Smooth muscle cell of the brain vasculature (primary cell): ENCODE measurements at regions not wholly inside any gene's neighbourhood (a gene's known extent, or its start where the extent isn't known, plus 50 kb on each side); places are given as distances from the start of the nearest gene placed in this dataset.

Experiments
- DNase-seq: peaks from one replicate; pipeline ENCODE4 v3.0.0-alpha.2; 2012; ENCODE audit warnings: low read depth, low spot score

DNA sequence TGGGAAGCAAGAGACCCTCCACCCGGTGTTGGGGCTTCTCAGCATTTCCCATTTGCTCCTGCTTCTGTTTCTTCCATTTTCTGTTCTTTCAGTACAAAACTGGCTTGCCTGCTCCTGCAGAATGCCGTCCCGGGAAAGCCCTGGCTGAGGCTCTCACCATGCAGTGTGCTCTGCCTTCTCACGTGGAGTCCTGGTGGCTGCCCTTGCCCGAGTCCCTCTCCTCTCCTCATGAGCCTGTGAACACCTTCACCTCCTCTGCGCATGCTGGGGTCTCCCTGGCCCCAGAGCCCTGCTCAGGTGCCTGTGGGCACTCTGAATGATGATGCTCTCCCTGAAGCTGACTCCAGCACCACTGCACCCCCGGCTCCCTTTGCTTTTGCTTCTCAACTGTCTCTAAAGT lies 752.0 kb downstream of the QKI start:
- no peak for DNase-seq

DNA sequence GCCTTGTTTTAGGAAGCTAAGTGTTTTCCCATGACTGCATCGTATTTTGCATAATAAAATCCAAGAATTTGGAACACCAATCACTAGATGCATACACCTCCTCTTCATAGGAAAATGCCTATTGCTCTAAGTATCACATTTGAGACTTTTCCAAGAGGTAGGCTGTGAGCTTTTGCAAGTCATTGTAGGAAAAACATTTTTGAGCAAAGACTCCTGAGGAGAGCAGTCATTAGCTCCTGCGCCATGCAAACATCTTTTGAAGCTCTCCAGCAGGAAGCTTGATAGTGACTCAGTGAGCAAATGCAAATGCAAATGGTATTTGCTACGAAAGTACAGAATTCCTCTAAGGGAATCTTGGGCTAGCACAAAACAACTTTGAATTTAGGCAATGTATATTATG lies 750.4 kb downstream of the QKI start:
- no peak for DNase-seq

DNA sequence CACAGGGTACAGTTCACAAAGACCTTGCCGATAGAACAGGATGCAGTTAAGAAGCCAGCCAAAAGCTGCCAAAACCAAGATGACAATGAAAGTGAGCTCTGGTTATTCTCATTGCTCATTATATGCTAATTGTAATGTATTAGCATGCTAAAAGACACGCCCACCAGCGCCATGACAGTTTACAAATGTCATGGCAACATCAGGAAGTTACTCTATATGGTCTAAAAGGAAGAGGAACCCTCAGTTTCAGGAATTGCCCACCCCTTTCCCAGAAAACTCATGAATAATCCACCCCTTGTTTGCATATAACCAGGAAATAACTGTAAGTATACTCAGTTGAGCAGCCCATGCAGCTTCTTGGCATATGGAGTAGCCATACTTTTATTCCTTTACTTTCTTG lies 748.7 kb downstream of the QKI start:
- DNase-seq, result no peak

DNA sequence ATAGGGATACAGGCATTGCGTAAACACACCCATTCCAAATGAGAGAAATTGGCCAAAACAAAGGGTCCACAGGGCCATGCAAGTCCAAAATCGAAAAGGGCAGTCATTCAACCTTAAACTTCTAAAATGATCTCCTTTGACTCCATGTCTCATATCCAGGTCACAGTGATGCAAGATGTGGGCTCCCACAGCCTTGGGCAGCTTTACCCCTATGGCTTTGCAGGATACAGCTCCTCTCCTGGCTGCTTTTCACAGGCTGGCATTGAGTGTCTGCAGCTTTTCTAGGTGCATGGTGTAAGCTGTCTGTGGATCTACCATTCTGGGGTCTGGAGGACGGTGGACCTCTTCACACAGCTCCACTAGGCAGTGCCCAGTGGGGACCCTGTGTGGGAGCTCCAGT lies 744.5 kb downstream of the QKI start:
- no peak for DNase-seq

DNA sequence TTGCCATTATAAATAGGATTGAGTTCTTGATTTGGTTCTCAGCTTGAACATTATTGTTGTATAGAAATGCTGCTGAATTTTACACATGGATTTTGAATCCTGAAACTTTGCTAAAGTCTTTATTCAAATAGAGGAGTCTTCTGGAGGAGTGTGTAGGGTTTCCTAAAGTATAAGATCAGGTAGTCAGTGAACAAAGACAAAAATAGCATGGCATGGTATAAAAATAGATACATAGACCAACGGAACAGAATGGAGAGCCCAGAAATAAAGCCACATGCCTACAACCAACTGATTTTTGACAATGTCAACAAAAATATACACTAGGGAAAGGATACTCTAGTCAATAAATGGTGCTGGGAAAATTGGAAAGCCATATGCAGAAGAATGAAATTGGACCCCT lies 740.1 kb downstream of the QKI start:
- DNase-seq, result no peak

DNA sequence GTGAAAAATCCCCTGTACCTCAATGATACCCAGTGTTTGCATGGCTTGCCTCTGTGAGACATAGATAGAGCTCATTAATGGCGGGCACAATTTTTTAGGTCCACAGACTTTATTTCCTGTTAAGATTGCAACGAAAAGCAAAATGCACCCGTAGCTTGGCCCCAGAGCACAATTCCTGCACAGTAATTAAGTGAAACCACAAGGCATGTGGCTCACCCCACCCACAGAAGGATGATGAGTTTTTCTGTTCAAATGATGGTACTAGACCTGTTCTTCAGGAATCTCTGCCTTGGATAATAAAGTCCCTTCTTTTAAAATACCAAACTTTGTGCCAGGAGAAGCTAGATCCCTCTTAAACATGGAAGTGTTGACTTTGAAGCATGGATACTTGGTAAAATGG lies 738.1 kb downstream of the QKI start:
- DNase-seq, result no peak

DNA sequence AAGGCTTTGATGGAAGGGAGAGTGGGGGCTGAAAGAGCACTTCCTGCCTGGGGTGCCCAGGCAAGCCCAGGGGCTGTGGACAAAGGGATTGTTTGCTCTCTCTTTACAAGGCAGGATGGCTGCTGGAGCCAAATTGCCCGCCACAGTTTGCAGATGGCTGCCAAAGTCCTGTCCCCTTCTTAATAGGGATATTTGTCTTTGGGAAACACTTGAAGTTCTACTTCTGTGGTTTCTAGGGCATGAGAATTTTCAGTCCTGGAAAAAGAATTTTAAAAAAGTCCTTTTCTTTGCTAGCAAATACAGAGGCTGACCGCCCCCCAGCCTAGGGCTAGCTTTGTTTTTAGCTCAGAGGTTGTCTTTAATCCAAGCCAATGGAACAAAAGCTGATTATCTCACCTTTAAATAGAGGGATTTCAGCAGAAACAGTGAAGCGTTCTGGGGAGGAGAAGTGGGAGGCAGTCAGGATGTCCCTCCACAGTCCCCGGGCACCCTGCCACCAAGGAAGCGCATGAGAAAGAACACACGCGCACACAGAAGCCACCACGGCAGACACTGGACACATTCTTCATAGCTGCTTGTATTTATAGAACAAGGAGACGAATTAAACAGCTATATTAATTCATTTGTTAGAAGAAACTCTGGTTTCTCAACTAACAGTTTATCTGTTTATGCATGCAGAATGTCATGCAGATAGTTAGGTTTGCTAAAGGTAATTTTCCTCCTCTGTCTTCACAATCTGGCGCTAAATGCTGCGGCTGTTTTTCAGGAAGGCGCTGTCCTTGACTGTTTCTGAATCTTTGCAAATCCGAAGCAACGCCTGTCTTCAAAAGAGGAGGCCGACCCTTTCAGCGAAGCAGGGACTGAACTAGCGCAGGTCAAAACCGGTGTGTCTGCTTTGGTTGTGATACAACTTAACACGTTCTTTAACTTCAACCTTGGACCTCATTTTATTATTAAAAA lies 736.9 kb downstream of the QKI start:
- DNase-seq, result no peak

DNA sequence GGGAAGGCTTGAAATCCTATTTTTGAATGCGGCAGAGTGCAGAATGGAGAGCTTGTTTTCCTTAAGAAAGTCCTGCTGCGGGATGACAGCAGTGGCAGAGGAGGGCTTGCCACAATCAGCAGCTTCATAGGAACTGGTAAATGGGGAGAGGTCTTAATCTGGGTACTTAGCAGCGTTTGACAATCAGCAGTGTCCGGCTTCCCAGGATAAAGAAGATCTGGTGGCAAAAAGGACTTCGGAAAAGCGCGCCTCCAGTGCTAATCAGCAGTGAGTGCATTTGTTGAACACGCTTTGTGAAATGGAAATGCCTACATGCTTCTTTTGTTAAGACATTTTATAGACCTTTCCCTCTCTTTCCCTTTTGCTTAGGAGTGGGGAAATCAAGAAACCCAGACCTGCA lies 735.7 kb downstream of the QKI start:
- no peak for DNase-seq

DNA sequence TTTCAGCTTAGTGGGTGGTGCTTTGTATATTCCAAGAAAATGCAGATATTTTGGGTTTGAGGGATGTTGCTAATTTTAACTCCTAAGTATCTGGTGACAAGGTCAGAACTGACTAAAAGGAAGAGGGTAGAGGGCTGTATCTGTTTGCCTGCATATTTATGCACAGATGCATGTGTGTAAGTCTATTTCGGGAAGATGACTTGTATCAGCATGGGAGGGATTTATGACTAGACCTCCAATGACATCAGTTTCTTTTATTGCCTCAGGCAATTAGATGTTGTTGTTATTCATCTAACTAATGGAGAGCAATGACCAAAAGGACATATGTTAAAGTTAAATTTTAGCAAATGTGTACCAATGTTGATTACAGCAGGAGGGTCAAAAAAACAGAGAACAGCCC lies 734.3 kb downstream of the QKI start:
- no peak for DNase-seq

DNA sequence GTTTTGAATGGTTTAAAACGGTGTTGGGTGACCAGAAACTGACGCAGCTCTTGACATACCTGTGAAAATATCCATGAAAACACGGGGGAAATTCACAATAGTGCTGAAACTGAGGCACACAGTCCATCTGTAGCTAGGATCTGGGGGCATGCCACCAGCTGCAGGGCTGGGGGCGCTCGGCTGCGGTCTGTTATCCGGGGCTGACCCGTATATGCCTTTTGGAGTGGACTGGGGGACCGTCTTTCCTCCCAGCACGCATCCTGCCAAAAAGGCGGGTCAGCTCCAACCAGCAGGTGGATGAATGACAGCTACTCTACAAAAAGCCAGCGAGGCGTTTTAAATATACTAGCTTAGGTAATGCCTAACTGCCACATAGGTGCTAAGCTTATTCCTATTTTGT lies 729.8 kb downstream of the QKI start:
- DNase-seq, result no peak

DNA sequence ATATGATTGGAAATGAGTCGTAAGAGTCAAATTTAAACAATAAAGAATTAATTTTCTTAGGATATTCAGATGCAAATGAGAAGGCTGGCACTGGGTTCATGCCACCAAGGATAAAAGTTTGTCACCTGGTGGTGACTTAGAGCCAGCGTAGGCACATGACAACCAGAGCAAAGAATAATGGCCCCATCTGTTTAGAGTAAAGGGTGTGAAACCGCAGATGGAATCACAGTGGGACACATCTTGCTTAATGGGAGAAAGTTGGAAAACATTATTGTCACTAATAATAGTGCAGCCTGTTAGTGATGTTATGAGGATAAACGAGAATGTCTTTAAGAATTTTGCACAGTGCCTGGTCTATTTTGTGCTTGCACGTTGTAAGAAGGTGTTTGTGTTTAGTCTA lies 727.8 kb downstream of the QKI start:
- no peak for DNase-seq

DNA sequence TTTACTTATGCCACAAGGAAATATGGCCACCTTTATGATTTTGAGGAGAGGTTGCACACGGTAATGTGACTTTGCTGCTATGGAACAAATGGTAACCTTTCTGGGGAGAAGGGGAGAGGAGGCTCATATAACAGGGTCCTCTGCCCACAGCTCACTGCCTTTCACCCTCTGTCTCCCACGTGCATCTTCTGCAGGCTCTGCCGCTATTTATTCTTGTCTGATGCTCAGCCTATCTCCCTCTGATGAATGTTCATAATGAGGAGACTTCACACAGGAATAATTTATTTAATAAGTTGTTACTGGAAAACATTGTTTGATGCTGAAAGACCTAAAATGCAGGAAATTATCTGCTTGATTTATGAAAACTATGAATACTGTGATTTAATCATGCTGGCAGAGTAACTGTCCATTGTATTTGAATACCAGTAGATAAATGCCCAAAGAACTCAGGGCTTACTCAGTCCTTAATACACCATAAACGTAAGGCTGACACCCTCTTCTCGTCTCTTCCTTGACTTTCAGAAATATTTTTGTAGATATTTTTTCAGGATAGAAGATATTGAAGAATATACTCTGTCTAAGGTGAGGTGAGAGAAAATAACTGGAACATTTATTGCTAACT lies 721.1 kb downstream of the QKI start:
- DNase-seq, result no peak

DNA sequence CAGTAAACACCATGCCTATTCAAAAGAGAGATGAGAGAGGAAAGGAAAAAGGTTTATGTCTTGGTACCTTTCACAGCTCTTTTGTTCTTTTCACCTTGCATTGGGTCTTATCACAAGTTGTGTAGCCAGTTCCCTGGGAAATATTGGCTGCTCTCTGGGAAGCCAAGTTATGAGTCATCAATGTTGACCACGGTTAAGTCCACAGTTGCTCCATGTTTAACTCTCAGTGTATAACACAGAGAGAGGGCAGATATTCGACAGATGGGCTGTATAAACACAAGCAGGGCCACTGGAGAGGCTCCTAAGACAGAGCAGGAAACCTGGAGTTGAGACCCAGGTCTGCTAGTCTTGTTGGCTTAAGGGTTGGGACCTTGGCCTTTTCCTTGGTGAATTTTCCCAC lies 718.6 kb downstream of the QKI start:
- DNase-seq, result no peak

DNA sequence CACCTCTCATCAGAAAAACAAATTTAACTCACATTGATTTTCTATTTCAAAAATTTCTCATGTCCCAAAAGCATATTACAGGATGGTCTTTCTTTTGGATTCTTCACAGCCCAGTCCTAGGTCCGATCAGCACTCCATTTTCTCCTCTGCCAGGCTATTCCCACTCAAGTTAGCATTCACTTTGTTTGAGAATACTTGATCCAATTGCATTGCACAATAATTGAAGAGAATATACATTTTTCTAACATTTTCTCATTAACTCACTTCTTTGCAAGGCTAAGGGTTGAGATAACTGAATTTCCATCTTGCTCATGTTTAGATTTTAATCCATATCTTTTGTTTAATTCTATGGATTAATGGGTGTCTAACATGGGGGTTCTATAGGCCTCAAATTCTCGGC lies 716.1 kb downstream of the QKI start:
- DNase-seq, result no peak

DNA sequence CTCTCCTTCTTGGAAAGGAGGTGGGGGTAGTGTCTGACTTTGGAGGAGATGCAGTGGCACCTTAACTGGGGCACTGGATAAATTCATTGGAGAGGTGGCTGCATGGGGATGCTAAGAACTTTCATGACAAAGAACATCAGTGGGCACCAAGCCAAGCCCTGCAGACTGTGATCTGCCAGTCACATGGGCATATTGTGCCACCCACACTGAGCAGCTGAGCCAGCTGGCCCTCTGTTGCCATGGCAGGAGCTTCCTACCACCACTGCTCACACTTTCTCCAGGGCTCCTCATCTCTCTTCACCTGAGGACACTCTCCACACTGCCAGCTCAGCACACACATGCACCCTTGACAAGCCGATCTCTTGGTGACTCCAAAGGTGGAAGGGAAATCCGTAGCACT lies 715.6 kb downstream of the QKI start:
- DNase-seq, result no peak

DNA sequence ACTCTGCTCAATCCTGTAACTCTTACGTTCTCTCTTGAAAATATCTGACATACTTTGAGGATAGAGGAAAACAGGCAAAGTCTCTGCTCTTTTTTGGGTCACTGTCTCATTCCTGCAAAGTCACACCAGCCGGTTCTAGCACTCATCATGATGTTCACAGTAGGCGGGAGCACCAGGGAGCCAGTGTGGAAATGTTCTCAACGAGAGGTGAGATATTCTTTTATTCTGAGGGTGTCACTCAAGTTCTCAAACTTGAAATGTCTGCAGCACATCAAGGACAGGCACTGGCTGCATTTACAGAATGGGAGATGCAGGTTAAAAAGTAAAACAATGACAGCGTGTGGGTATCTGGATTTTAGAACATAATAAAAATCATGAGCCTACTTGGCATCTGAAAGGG lies 714.7 kb downstream of the QKI start:
- no peak for DNase-seq

DNA sequence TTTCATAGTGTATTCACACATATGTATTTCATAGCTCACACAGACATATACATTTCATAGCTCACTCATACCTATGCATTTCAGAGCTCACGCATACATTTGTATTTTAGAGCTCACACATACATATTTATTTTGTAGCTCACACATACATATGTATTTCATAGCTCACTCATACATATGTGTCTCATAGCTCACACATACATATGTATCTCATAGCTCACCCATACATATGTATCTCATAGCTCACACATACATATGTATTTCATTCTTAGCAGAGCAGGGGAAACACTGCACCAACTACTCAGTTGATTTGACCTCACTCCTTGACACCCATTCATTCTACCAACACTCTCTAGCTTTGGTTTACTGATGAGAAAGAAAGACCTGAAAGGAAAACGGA lies 713.6 kb downstream of the QKI start:
- no peak for DNase-seq

DNA sequence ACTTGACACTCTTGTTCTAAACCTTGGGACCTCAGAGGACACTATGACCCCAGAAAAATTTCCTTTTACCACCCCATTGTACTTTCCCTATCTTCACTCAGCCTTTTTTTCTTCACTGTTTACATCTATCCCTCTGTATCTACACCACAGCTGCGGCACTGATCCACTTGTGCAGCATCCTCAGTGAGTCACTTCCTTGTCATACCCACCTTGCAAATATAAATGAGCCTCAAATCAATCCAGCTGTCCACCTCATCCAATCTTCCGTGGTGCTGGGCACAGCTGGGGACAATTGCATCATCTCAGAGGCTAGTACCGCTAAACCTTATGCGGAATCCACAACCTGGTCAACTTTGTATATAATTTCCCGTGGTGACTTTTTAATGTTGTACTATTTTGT lies 710.5 kb downstream of the QKI start:
- no peak for DNase-seq

DNA sequence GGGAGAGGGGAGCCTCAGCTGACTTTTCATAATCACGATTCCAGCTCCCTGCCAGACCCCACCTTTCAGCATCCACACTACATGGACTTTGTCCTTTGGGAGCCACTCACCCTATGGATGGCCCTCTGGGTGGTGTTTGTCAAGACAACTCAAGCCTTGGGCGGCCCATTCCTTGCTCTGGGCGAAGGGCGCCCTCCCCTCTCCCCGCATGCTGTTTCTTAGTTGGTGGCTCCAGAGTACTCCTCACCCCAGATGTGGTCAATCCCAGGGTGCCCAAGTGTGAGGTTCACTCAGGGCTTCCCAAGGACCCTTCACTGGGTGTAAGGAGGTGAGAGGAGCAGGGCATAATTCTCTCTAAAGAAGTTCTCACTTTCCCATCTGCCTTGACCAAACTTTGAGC lies 710.0 kb downstream of the QKI start:
- no peak for DNase-seq

DNA sequence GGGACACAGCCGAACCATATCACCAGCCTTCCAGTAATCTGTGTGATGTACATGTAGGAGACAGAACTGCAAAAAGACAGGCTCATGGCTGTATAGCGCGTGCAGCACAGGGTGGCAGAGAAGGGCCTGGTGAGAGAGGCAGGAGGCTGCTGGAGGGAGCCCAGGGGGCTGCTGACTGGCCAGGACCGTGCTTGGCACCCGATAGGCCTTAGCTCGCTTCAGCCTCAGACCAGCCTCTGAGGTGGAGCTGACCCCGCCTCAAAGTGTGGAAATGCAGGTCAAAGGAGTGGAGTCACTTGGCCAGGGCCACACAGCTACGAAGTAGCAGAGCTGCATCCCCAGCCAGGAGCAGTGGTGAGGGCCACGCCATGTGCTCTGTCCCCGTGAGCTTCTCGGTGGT lies 707.6 kb downstream of the QKI start:
- DNase-seq, result no peak

DNA sequence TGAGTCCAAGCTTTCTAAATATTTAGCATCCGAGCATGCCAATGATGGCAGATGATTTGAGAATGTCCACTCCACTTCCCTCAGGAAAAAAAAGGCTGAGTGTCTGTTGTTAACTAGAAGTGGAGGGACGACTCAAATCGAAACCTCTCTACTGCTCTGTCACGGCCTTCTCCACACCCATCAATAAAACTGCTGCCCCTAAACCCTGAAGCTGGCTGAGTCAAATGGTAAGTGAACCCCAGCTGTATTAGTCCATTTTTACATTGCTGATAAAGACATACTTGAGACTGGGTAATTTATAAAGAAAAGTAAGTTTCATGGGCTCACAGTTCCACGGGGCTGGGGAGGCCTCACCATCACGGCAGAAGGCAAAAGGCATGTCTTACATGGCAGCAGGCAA lies 707.0 kb downstream of the QKI start:
- DNase-seq, result no peak

DNA sequence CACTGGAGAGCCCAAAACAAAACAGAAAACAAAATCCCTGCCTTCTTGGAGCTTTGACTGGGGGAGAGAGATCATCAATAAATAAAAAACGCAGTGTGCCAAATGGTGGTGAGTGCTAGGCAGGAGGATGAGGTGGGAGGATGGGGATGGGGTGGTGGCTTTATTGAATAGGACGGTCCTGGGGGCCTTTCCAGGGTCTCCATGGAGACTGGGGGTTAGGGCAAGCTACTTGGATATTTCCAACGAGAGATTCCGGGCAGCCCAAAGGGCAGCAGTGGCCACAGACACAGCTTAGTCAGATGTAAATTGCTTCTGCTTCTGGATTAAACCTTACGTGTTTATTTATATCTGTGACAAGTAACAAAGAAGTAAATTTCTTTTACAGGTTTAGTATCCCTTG lies 700.1 kb downstream of the QKI start:
- DNase-seq, result no peak

DNA sequence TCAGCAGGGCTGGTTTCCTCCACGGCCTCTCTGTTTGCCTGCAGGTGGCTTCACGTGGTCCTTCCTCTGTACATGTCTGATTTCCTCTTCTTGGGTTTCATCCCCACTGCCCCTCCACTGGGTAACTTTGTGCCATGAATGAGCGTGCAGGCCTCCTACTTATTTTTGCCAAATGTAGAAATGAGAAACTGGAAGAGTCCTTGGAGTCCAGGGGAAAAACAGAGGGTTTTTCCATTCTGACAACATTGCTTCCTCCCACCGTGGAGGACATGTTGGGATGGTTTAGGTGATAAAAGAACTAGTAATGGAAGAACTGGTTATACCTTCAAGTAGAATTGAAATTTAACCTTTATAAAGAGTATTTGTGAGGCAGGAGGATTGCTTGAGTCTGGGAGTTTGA lies 699.5 kb downstream of the QKI start:
- DNase-seq, result no peak
